RWPE2 (cell line): ENCODE measurements at regions not wholly inside any gene's neighbourhood (a gene's known extent, or its start where the extent isn't known, plus 50 kb on each side); places are given as distances from the start of the nearest gene placed in this dataset.

Experiments used
- ATAC-seq: fragments of 200-7000 bp; cut with Tn5 transposase; 3 replicates; pipeline ENCODE4 v1.9.1; 2021; ENCODE audit warnings: low read depth
- DNase-seq: peaks from one replicate; pipeline ENCODE4 v3.0.0-alpha.2; 2020; ENCODE audit warnings: low spot score
- H3K27ac ChIP-seq: fragments of 450-650 bp; 2 replicates; pipeline ENCODE4 v1.5.1; 2017; ENCODE audit warnings: mild to moderate bottlenecking; ENCODE audit not compliant: poor library complexity, severe bottlenecking
- H3K27me3 ChIP-seq: fragments of 250-450 bp; sonication (Bioruptor Pico); 2 replicates; pipeline ENCODE4 v1.5.1; 2021; ENCODE audit warnings: mild to moderate bottlenecking, moderate library complexity; ENCODE audit not compliant: insufficient read depth, poor library complexity, severe bottlenecking
- H3K36me3 ChIP-seq: fragments of 250-450 bp; sonication (Bioruptor Pico); 2 replicates; pipeline ENCODE4 v1.5.1; 2020; ENCODE audit warnings: low read depth, mild to moderate bottlenecking, moderate library complexity
- H3K4me1 ChIP-seq: fragments of 250-450 bp; sonication (Bioruptor Pico); 2 replicates; pipeline ENCODE4 v1.5.1; 2021; ENCODE audit warnings: mild to moderate bottlenecking, moderate library complexity; ENCODE audit not compliant: insufficient read depth, poor library complexity, severe bottlenecking
- H3K4me3 ChIP-seq: fragments of 250-450 bp; sonication (Bioruptor Pico); 2 replicates; pipeline ENCODE4 v1.5.1; 2021; ENCODE audit warnings: mild to moderate bottlenecking, moderate library complexity; ENCODE audit not compliant: severe bottlenecking
- H3K9me3 ChIP-seq: fragments of 250-450 bp; sonication (Bioruptor Pico); 2 replicates; pipeline ENCODE4 v1.5.1; 2021; ENCODE audit warnings: mild to moderate bottlenecking, moderate library complexity; ENCODE audit not compliant: severe bottlenecking
- TF ChIP-seq, protein P1 (sequence below): fragments of 450-650 bp; IDR thresholded peaks from one replicate; pipeline ENCODE4 v1.5.1; 2017; ENCODE audit warnings: mild to moderate bottlenecking, moderate library complexity; ENCODE audit not compliant: poor library complexity, severe bottlenecking

DNA sequence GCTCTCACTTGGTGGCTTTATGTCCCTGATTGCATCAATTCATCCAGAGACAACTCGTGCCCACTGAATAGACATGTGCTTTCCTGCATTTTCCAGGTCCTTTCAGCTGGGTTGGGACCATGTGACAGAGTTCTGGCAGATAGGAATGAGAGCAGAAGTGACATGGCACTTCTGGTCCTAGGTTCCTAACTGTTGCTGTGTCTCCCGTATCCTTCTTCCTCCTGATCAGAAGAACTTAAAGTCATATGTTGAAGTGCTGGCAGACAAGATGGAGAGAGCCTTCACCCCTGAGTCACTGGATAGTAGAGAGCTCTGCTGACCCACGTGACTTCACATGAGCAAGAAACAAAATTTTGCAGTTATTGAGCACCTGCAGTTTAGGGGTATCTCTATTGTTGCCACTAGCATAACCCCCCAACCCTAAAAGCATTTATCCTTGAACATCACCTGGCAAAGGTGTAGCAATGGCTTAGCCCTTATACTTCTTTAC, 80.0 kb downstream of the NREP start:
- ATAC-seq, result no peak
- TF ChIP-seq, protein P1, sequence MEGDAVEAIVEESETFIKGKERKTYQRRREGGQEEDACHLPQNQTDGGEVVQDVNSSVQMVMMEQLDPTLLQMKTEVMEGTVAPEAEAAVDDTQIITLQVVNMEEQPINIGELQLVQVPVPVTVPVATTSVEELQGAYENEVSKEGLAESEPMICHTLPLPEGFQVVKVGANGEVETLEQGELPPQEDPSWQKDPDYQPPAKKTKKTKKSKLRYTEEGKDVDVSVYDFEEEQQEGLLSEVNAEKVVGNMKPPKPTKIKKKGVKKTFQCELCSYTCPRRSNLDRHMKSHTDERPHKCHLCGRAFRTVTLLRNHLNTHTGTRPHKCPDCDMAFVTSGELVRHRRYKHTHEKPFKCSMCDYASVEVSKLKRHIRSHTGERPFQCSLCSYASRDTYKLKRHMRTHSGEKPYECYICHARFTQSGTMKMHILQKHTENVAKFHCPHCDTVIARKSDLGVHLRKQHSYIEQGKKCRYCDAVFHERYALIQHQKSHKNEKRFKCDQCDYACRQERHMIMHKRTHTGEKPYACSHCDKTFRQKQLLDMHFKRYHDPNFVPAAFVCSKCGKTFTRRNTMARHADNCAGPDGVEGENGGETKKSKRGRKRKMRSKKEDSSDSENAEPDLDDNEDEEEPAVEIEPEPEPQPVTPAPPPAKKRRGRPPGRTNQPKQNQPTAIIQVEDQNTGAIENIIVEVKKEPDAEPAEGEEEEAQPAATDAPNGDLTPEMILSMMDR, result no peak
- Histone ChIP-seq H3K4me3 (no peak overlapping the region), H3K27ac (no peak overlapping the region), H3K9me3 (no peaks in the 10 kb centered on the region), H3K4me1 (peaks cover 16% of the 10 kb centered on the region), H3K36me3 (no peaks in the 10 kb centered on the region), H3K27me3 (no peaks in the 10 kb centered on the region)
- no peak for DNase-seq

GRCh38 chr5:111676466-111676865, 80.5 kb downstream of the NREP start:
- Histone ChIP-seq H3K27ac (no peak overlapping the region), H3K4me1 (peaks cover 19% of the 10 kb centered on the region), H3K27me3 (no peaks in the 10 kb centered on the region), H3K36me3 (no peaks in the 10 kb centered on the region), H3K9me3 (no peaks in the 10 kb centered on the region), H3K4me3 (no peak overlapping the region)
- DNase-seq (no peak), ATAC-seq (no peak)
- TF ChIP-seq, protein P1, result no peak

- Histone ChIP-seq H3K4me3 (no peak overlapping the region), H3K9me3 (no peaks in the 10 kb centered on the region)
- no peak for DNase-seq
These were observed 81.6 kb downstream of the NREP start for GRCh38 chr5:111675201-111675934.

GRCh38 chr5:111673891-111674626, 82.9 kb downstream of the NREP start:
- ATAC-seq (no peak), DNase-seq (no peak)
- H3K36me3 ChIP-seq, result no peaks in the 10 kb centered on the region
- H3K4me1 ChIP-seq, result peaks cover 18% of the 10 kb centered on the region
- no peaks in the 10 kb centered on the region for H3K9me3 ChIP-seq
- H3K27ac ChIP-seq, result no peak overlapping the region
- H3K4me3 ChIP-seq, result no peak overlapping the region
- H3K27me3 ChIP-seq, result no peaks in the 10 kb centered on the region
- TF ChIP-seq, protein P1, result no peak

More at GRCh38 chr5:111675201-111675934, 81.6 kb downstream of the NREP start:
- Histone ChIP-seq H3K4me1 (peaks cover 19% of the 10 kb centered on the region), H3K36me3 (no peaks in the 10 kb centered on the region), H3K27me3 (no peaks in the 10 kb centered on the region), H3K27ac (no peak overlapping the region)
- TF ChIP-seq, protein P1, result no peak
- ATAC-seq, result no peak
